GM12864 (cell line): ENCODE measurements at regions not wholly inside any gene's neighbourhood (a gene's known extent, or its start where the extent isn't known, plus 50 kb on each side); places are given as distances from the start of the nearest gene placed in this dataset.
"Not testable (repeated sequence)": the region's sequence is repeated elsewhere in the genome, so short reads cannot be mapped to it uniquely, and the experiment has no call there.

Source experiments
- DNase-seq: peaks from one replicate; pipeline ENCODE4 v3.0.0-alpha.2; 2011; ENCODE audit warnings: low read depth
- H3K4me3 ChIP-seq: 2 replicates; pipeline ENCODE4 v1.5.1; 2011; ENCODE audit warnings: mild to moderate bottlenecking, low read depth, low read length, control low read depth
- TF ChIP-seq, protein P1 (sequence below): IDR thresholded peaks from 2 replicates; pipeline ENCODE4 v1.5.1; 2011; ENCODE audit warnings: low read depth, mild to moderate bottlenecking, moderate library complexity, low read length, control low read depth, inconsistent platforms; ENCODE audit errors: missing control alignments

DNA sequence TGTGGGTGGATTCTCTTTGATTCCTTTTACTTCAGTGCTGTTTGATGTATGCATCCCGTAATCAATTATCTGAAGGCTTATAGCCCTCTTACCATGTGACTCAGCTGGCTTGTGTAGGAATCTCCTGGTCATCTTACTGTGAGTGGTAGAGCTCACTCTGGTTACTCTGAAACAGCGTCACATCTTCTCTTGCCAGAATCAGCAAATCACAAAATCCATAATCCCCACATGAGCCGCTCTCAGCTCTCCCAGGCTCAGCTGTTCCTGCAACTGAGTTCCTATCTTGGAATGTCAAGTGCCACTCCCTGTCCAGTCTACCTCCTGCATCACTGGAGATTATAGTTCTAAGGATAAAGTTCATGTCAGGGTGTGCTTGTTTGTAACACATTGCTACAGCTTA is 278.0 kb downstream of the FBXO8 start:
- no peak overlapping the region for H3K4me3 ChIP-seq
- TF ChIP-seq, protein P1, sequence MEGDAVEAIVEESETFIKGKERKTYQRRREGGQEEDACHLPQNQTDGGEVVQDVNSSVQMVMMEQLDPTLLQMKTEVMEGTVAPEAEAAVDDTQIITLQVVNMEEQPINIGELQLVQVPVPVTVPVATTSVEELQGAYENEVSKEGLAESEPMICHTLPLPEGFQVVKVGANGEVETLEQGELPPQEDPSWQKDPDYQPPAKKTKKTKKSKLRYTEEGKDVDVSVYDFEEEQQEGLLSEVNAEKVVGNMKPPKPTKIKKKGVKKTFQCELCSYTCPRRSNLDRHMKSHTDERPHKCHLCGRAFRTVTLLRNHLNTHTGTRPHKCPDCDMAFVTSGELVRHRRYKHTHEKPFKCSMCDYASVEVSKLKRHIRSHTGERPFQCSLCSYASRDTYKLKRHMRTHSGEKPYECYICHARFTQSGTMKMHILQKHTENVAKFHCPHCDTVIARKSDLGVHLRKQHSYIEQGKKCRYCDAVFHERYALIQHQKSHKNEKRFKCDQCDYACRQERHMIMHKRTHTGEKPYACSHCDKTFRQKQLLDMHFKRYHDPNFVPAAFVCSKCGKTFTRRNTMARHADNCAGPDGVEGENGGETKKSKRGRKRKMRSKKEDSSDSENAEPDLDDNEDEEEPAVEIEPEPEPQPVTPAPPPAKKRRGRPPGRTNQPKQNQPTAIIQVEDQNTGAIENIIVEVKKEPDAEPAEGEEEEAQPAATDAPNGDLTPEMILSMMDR = no peak
- no peak for DNase-seq

DNA sequence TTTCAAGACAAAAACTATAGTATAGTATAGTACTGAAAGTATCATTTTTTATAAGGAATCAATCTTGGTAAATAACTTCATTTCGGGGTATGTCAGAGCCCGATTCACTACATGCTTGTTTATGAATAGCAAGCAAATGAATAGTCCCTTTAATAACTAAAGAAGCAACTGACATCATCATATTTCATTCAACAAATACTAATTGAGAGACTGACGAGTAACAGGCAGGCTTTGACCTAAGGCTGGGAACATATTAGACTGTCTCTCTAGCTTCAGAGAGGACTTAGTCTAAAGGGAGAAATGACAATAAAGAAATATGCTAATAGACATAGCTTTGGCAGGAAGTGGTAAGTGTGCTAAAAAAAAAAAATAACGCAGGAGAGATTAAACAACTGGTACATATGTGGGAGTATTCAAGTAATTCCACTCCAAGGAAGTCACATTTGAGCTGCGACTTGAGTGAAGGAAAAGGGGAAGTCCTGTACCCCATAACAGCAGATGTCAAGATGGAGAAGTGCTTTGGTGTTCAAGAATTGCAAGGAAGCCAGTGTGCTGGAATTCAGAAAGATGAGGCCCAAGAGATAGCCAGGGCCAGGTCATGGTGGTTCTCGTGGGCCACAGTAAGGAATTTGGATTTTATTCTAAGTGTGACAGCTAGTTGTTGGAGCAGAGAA is 284.9 kb downstream of the FBXO8 start:
- H3K4me3 ChIP-seq = no peak overlapping the region
- TF ChIP-seq, protein P1 = no peak
- no peak for DNase-seq

DNA sequence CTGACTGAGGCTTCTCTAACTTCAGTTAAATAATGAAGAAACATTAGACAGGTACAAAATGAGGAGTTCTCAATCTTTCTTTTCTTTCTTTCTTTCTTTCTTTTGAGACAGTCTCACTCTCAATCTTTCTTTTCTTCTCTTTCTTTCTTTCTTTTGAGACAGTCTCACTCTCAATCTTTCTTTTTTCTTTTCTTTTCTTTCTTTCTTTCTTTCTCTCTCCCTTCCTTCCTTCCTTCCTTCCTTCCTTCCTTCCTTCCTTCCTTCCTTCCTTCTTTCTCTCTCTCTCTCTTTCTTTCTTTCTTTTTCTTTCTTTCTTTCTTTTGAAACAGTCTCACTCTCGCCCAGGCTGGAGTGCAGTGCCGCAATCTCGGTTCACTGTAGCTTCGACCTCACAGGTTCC is 287.7 kb downstream of the FBXO8 start:
- not testable (repeated sequence) for H3K4me3 ChIP-seq, DNase-seq

DNA sequence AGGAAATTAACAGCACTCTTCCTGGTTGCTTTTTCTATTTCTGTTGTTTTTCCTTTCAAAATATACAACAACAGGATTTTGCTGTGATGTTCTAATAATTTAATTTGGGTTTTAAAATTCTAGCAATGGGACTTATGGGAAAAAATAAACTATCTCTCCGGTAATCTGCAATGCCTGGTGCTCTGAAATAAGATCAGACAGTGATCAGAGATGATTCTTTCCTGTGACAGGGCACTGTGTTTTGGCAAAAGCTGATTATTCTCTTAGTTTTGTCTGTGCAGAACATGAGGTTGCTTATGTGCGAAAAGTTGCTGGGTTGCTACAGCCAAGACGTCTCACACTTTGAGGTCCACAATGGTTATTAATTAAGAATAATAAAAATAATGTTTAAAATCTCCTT is 291.7 kb downstream of the FBXO8 start:
- TF ChIP-seq, protein P1 = no peak
- DNase-seq = no peak
- H3K4me3 ChIP-seq = no peak overlapping the region

DNA sequence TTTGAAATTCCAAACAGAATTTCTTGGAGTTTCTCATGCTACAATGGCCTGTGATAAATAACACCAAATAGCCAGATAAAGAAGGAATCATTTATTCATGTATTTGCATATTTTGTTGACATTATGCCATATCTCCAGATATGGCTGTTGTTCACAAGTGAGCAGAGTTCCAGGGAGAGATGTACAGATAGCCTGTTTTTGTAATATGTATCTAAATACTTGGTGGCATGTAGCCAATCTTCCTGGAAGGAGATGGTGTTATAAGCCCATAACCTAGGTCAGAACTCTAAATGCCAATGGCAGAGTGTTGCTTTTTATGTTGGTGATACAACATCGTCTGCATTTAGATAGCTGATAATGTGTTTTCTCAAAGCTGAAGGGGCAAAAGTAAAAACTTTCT is 292.2 kb downstream of the FBXO8 start:
- TF ChIP-seq, protein P1 = no peak
- no peak for DNase-seq
- no peak overlapping the region for H3K4me3 ChIP-seq

DNA sequence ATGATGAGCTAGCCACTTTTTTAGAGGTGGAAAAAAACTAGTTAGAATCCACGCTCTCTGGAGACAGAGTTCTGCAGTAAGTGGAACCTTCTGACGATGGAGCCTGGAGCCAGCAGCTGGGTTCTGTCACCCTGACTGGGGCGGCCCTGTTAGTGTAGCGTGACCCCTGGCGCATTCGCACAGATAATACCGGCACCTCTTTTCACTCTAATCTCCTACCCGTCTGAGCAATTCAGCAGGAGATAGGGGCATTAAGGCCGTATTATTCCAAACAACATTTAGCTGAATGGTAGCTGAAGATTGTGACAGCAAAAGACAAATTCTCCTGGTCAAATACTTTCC is 292.6 kb downstream of the FBXO8 start:
- no peak overlapping the region for H3K4me3 ChIP-seq
- TF ChIP-seq, protein P1 = no peak
- no peak for DNase-seq

DNA sequence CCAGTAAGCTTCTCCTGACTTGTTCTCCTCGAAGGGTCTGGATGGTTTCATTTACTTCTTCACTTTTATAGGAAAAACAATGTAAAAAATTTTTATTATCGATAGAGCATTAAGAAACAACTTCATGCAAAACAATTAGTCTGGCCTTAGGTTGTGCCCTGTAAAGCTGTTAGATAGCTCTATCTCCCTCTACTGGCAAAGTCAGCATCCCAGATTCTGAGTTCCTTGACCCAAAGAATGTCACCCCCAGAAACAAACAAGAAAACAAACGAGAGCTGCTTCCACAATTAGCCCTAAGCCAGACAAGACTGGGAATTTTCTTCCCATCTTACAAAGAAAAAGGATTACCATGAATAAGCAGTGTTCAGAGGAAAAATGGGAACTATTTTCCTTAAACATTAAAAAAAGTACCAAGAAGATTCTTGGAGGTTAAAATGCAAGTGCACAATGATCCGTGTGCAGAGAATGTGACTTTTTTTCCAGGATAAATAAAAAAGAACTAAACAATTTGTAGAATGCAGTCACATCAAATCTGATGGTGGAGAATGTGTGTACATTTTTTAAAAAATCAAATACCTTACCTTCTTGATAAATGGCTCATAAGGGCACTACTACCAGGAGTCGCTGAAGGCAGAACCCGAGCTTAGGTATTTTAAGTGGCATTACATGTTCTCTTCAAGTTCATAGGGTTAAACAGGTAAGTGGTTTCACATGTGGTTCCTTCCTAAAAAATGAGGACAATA is 293.2 kb downstream of the FBXO8 start:
- TF ChIP-seq, protein P1 = peak; percentile 51
- DNase-seq = no peak
- H3K4me3 ChIP-seq = no peak overlapping the region

DNA sequence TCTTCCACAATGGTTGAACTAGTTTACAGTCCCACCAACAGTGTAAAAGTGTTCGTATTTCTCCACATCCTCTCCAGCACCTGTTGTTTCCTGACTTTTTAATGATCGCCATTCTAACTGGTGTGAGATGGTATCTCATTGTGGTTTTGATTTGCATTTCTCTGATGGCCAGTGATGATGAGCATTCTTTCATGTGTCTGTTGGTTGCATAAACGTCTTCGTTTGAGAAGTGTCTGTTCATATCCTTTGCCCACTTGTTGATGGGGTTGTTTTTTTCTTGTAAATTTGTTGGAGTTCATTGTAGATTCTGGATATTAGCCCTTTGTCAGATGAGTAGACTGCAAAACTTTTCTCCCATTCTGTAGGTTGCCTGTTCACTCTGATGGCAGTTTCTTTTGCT is 319.9 kb downstream of the FBXO8 start:
- not testable (repeated sequence) for H3K4me3 ChIP-seq, DNase-seq
